ENCODE measurements at regions not wholly inside any gene's neighbourhood (a gene's known extent, or its start where the extent isn't known, plus 50 kb on each side); places are given as distances from the start of the nearest gene placed in this dataset.

DNA sequence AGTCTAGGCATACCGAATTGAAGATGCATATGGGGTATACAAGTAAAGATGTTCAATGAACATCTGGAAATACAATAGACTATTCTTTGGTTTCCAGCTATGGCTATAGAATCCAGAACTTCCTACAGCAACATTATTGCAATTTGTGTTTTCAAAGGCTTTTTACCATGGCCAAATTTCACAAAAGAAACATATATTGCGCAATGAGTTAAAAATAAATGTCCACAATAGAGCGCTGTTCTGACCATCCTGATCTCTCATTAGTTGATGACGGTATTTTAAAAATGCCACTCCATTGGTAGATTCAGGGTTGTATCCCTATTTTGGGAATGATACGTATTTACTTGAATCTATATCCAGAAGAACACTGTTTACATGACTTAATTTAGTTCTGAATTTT lies 139.2 kb downstream of the LINC00632 start:
- Histone ChIP-seq H2AFZ (ENCODE audit: insufficient read depth, low read length, poor library complexity) (no peak overlapping the region), H3K27ac (ENCODE audit: low read depth, low read length) (no peak overlapping the region), H3K23ac (ENCODE audit: low read length) (no peak overlapping the region), H4K12ac (ENCODE audit: low read depth, low read length) (no peak overlapping the region), H3K9me3 (ENCODE audit: insufficient read depth, low read depth, low read length) (no peaks in the 10 kb centered on the region), H2BK120ac (ENCODE audit: insufficient read depth, low read length, poor library complexity) (no peak overlapping the region), H3K4me2 (ENCODE audit: low read length) (no peak overlapping the region), H2AK5ac (ENCODE audit: low read length) (no peak overlapping the region), H3K36me3 (ENCODE audit: control insufficient read depth in 1 of 2, insufficient read depth in 2 of 2, low read length in 2 of 2) (no peaks in the 10 kb centered on the region), H3K14ac (ENCODE audit: low read length) (no peak overlapping the region), H3K79me1 (ENCODE audit: low read length) (no peaks in the 10 kb centered on the region), H3K9ac (ENCODE audit: low read length) (no peak overlapping the region), H2BK12ac (ENCODE audit: low read length) (no peak overlapping the region), H3K18ac (ENCODE audit: low read length) (no peak overlapping the region), H4K91ac (ENCODE audit: low read depth, low read length) (no peak overlapping the region), H3K27me3 (ENCODE audit: insufficient read depth, low read length) (no peaks in the 10 kb centered on the region), H3K79me2 (ENCODE audit: control insufficient read depth, insufficient read depth, low read length, poor library complexity) (no peaks in the 10 kb centered on the region), H4K8ac (ENCODE audit: low read depth, low read length) (no peak overlapping the region), H3K4ac (ENCODE audit: low read depth, low read length) (no peak overlapping the region), H3K4me3 (ENCODE audit: low read depth, low read length) (no peak overlapping the region), H2BK5ac (ENCODE audit: low read depth, low read length, poor library complexity) (no peak overlapping the region), H3K4me1 (ENCODE audit: control insufficient read depth in 1 of 2, insufficient read depth in 2 of 2, low read length in 2 of 2) (no peaks in the 10 kb centered on the region)
- WGBS (ENCODE audit: extremely low coverage, insufficient coverage, insufficient read length), result no CpG with 5 or more reads among the region's 5 CpGs
- no peak for DNase-seq

DNA sequence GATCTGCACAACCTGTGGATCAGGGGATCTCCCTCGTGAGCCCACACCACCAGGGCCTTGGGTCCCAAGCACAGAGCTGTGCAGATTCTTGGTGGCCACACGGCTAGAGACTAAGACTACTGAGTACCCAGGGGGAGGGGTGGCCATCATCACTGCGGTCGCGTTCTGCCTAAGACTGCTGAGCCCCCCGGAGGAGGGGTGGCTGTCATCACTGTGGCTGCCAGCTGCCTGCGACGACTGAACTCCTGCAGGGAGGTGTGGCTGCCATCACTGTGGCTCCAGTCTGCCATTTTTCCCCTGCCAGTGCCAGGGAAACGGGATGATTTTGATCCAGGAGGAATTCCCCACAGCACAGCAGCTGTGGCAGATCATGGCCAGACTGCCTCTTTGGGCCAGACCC lies 141.7 kb upstream of the SPANXB1 start:
- Histone ChIP-seq H3K79me1 (ENCODE audit: low read length) (no peaks in the 10 kb centered on the region), H3K18ac (ENCODE audit: low read length) (no peak overlapping the region), H3K4me1 (ENCODE audit: control insufficient read depth in 1 of 2, insufficient read depth in 2 of 2, low read length in 2 of 2) (no peaks in the 10 kb centered on the region), H3K27me3 (ENCODE audit: insufficient read depth, low read length) (no peaks in the 10 kb centered on the region), H2AFZ (ENCODE audit: insufficient read depth, low read length, poor library complexity) (no peak overlapping the region), H3K4me3 (ENCODE audit: low read depth, low read length) (no peak overlapping the region), H3K36me3 (ENCODE audit: control insufficient read depth in 1 of 2, insufficient read depth in 2 of 2, low read length in 2 of 2) (no peaks in the 10 kb centered on the region), H3K27ac (ENCODE audit: low read depth, low read length) (no peak overlapping the region), H3K4ac (ENCODE audit: low read depth, low read length) (no peak overlapping the region), H3K14ac (ENCODE audit: low read length) (no peak overlapping the region), H2BK12ac (ENCODE audit: low read length) (no peak overlapping the region), H2BK5ac (ENCODE audit: low read depth, low read length, poor library complexity) (no peak overlapping the region), H2BK120ac (ENCODE audit: insufficient read depth, low read length, poor library complexity) (no peak overlapping the region), H2AK5ac (ENCODE audit: low read length) (no peak overlapping the region), H4K12ac (ENCODE audit: low read depth, low read length) (no peak overlapping the region), H4K8ac (ENCODE audit: low read depth, low read length) (no peak overlapping the region), H3K79me2 (ENCODE audit: control insufficient read depth, insufficient read depth, low read length, poor library complexity) (no peaks in the 10 kb centered on the region), H4K91ac (ENCODE audit: low read depth, low read length) (no peak overlapping the region), H3K23ac (ENCODE audit: low read length) (no peak overlapping the region), H3K9ac (ENCODE audit: low read length) (no peak overlapping the region), H3K4me2 (ENCODE audit: low read length) (no peak overlapping the region), H3K9me3 (ENCODE audit: insufficient read depth, low read depth, low read length) (no peaks in the 10 kb centered on the region)
- WGBS (ENCODE audit: extremely low coverage, insufficient coverage, insufficient read length), result no CpG with 5 or more reads among the region's 9 CpGs
- no peak for DNase-seq

DNA sequence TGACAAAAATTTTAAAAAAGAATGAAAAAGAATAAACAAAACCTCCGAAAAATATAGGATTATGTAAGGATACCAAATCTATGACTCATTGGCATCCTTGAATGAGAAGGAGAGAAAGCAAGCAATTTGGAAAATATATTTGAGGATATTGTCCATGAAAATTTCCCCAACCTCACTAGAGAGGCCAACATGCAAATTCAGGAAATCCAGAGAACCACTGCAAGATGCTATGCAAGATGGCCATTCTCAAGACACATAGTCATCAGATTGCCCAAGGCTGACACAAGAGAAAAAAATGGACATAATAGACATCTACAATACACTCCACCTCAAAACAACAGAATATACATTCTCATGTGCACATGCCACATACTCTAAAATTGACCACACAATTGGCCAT lies 135.9 kb upstream of the SPANXB1 start:
- H3K4me2 ChIP-seq (ENCODE audit: low read length), result no peak overlapping the region
- H4K91ac ChIP-seq (ENCODE audit: low read depth, low read length), result no peak overlapping the region
- no peaks in the 10 kb centered on the region for H3K36me3 ChIP-seq (ENCODE audit: control insufficient read depth in 1 of 2, insufficient read depth in 2 of 2, low read length in 2 of 2)
- H3K79me1 ChIP-seq (ENCODE audit: low read length), result no peaks in the 10 kb centered on the region
- H3K18ac ChIP-seq (ENCODE audit: low read length), result no peak overlapping the region
- H3K4me3 ChIP-seq (ENCODE audit: low read depth, low read length), result no peak overlapping the region
- DNase-seq, result peak in 1 of 2 donors; percentile 6
- no peaks in the 10 kb centered on the region for H3K79me2 ChIP-seq (ENCODE audit: control insufficient read depth, insufficient read depth, low read length, poor library complexity)
- H2AK5ac ChIP-seq (ENCODE audit: low read length), result no peak overlapping the region
- H3K27ac ChIP-seq (ENCODE audit: low read depth, low read length), result no peak overlapping the region
- H2BK12ac ChIP-seq (ENCODE audit: low read length), result no peak overlapping the region
- H3K23ac ChIP-seq (ENCODE audit: low read length), result no peak overlapping the region
- no peak overlapping the region for H3K9ac ChIP-seq (ENCODE audit: low read length)
- H3K27me3 ChIP-seq (ENCODE audit: insufficient read depth, low read length), result no peaks in the 10 kb centered on the region
- no peaks in the 10 kb centered on the region for H3K9me3 ChIP-seq (ENCODE audit: insufficient read depth, low read depth, low read length)
- no peak overlapping the region for H2BK5ac ChIP-seq (ENCODE audit: low read depth, low read length, poor library complexity)
- H3K4ac ChIP-seq (ENCODE audit: low read depth, low read length), result no peak overlapping the region
- WGBS (ENCODE audit: extremely low coverage, insufficient coverage, insufficient read length), result no CpG with 5 or more reads among the region's 1 CpG
- H2AFZ ChIP-seq (ENCODE audit: insufficient read depth, low read length, poor library complexity), result no peak overlapping the region
- H3K4me1 ChIP-seq (ENCODE audit: control insufficient read depth in 1 of 2, insufficient read depth in 2 of 2, low read length in 2 of 2), result no peaks in the 10 kb centered on the region
- no peak overlapping the region for H4K12ac ChIP-seq (ENCODE audit: low read depth, low read length)
- no peak overlapping the region for H2BK120ac ChIP-seq (ENCODE audit: insufficient read depth, low read length, poor library complexity)
- H3K14ac ChIP-seq (ENCODE audit: low read length), result no peak overlapping the region
- no peak overlapping the region for H4K8ac ChIP-seq (ENCODE audit: low read depth, low read length)

DNA sequence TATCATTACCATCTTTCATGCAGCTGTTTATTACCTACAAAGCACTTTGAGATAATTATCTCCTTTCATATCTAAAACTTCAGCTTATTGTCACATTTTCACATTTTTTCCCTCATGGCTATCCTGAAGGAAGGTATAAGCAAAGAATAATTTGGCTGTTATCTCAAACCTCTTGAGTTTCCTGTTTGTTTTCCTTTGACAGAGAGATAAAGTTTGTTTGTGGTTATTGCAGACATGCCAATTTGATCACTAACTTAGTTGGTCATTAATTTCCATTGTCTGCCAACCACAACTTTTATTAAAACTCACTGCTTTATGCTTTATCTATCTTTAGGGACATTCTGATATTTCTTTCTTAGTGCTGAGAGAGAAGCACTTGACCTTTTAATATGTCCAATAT lies 89.8 kb upstream of the SPANXB1 start:
- H2AK5ac ChIP-seq (ENCODE audit: low read length), result no peak overlapping the region
- no peaks in the 10 kb centered on the region for H3K4me1 ChIP-seq (ENCODE audit: control insufficient read depth in 1 of 2, insufficient read depth in 2 of 2, low read length in 2 of 2)
- H3K18ac ChIP-seq (ENCODE audit: low read length), result no peak overlapping the region
- no peak overlapping the region for H4K12ac ChIP-seq (ENCODE audit: low read depth, low read length)
- no peak overlapping the region for H3K14ac ChIP-seq (ENCODE audit: low read length)
- no peak overlapping the region for H3K9ac ChIP-seq (ENCODE audit: low read length)
- no peak overlapping the region for H2BK5ac ChIP-seq (ENCODE audit: low read depth, low read length, poor library complexity)
- no peak overlapping the region for H3K4ac ChIP-seq (ENCODE audit: low read depth, low read length)
- no peaks in the 10 kb centered on the region for H3K9me3 ChIP-seq (ENCODE audit: insufficient read depth, low read depth, low read length)
- no peak overlapping the region for H3K23ac ChIP-seq (ENCODE audit: low read length)
- no peak for DNase-seq
- no peak overlapping the region for H4K91ac ChIP-seq (ENCODE audit: low read depth, low read length)
- H4K8ac ChIP-seq (ENCODE audit: low read depth, low read length), result no peak overlapping the region
- no peak overlapping the region for H2BK120ac ChIP-seq (ENCODE audit: insufficient read depth, low read length, poor library complexity)
- H3K4me3 ChIP-seq (ENCODE audit: low read depth, low read length), result no peak overlapping the region
- no peak overlapping the region for H3K27ac ChIP-seq (ENCODE audit: low read depth, low read length)
- no peaks in the 10 kb centered on the region for H3K79me2 ChIP-seq (ENCODE audit: control insufficient read depth, insufficient read depth, low read length, poor library complexity)
- H2AFZ ChIP-seq (ENCODE audit: insufficient read depth, low read length, poor library complexity), result no peak overlapping the region
- no peak overlapping the region for H3K4me2 ChIP-seq (ENCODE audit: low read length)
- no peak overlapping the region for H2BK12ac ChIP-seq (ENCODE audit: low read length)
- no peaks in the 10 kb centered on the region for H3K36me3 ChIP-seq (ENCODE audit: control insufficient read depth in 1 of 2, insufficient read depth in 2 of 2, low read length in 2 of 2)
- H3K27me3 ChIP-seq (ENCODE audit: insufficient read depth, low read length), result no peaks in the 10 kb centered on the region
- no peaks in the 10 kb centered on the region for H3K79me1 ChIP-seq (ENCODE audit: low read length)
